ENCODE measurements at regions not wholly inside any gene's neighbourhood (a gene's known extent, or its start where the extent isn't known, plus 50 kb on each side); places are given as distances from the start of the nearest gene placed in this dataset.

DNA sequence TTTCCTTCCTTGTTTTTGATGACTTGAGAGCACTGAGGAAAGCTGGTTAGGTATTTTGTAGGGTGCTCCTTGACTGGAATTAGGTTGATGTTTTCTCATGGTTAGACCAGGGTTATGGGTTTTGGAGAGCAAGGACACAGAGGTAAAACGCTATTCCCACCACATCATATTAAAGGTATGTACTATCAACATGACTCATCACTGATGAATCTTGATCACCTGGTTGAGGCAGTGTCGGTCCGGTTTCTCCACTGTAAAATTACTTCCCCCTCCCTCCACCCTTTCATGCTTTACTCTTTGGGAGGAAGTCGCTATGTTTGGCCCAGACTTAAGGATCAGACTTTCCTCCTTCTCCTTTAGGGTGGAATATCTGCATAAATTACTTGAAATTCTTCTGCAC, 201.6 kb downstream of the EDEM1 start:
- H3K27me3 Mint-ChIP-seq (ENCODE audit: unreplicated experiment), result no peaks in the 10 kb centered on the region
- no peaks in the 10 kb centered on the region for H3K9me3 Mint-ChIP-seq (ENCODE audit: low read depth, unreplicated experiment)
- H3K4me1 Mint-ChIP-seq (ENCODE audit: low read depth, unreplicated experiment), result peaks cover 43% of the 10 kb centered on the region
- DNase-seq, result peak; percentile 78
- H3K4me3 Mint-ChIP-seq (ENCODE audit: low read depth, unreplicated experiment), result peak overlapping the region; percentile 24
- intact Hi-C loops (cut with micrococcal nuclease; ENCODE audit: unreplicated experiment), result loop anchor here (1.0 to 5.0 kb wide), 3 partner anchors 38 to 74 kb away; no protein-coding TSS in a partner anchor
- H3K36me3 Mint-ChIP-seq (ENCODE audit: insufficient read depth, unreplicated experiment), result peaks cover 8% of the 10 kb centered on the region
- peak overlapping the region; percentile 96 for H3K27ac Mint-ChIP-seq (ENCODE audit: unreplicated experiment)
- CTCF ChIA-PET, result interaction anchor here (0.7 kb wide), 1 partner anchor 67 kb away, joined by 6 read pairs; no protein-coding TSS in a partner anchor
- TF ChIP-seq, protein P1, sequence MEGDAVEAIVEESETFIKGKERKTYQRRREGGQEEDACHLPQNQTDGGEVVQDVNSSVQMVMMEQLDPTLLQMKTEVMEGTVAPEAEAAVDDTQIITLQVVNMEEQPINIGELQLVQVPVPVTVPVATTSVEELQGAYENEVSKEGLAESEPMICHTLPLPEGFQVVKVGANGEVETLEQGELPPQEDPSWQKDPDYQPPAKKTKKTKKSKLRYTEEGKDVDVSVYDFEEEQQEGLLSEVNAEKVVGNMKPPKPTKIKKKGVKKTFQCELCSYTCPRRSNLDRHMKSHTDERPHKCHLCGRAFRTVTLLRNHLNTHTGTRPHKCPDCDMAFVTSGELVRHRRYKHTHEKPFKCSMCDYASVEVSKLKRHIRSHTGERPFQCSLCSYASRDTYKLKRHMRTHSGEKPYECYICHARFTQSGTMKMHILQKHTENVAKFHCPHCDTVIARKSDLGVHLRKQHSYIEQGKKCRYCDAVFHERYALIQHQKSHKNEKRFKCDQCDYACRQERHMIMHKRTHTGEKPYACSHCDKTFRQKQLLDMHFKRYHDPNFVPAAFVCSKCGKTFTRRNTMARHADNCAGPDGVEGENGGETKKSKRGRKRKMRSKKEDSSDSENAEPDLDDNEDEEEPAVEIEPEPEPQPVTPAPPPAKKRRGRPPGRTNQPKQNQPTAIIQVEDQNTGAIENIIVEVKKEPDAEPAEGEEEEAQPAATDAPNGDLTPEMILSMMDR (IDR thresholded peaks at IDR 0.05; ENCODE audit: unreplicated experiment), result no peak
- BruUV-seq (replicated peaks), result no TSS peak

DNA sequence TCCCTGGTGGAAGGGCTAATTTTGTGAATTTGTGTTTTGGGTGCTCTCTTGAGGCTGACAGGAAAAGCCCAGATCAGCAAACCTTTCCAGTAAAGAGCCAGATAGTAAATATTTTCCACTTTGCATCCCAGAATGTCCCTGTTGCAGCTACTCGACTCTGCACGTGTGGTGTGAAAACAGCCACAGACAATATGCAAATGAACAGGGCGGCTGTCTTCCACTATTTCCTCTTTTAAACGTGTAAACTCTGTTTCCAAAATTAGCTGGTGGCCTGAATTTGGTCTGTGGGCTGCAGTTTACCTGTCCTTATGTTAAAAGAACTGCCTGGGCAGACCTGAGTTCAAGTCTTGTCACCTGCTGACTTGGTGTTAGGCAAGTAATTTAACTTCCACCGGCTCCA, 202.7 kb downstream of the EDEM1 start:
- Mint-ChIP-seq H3K9me3 (ENCODE audit: low read depth, unreplicated experiment) (no peaks in the 10 kb centered on the region), H3K4me3 (ENCODE audit: low read depth, unreplicated experiment) (no peak overlapping the region), H3K36me3 (ENCODE audit: insufficient read depth, unreplicated experiment) (peaks cover 8% of the 10 kb centered on the region), H3K27me3 (ENCODE audit: unreplicated experiment) (no peaks in the 10 kb centered on the region), H3K4me1 (ENCODE audit: low read depth, unreplicated experiment) (peaks cover 43% of the 10 kb centered on the region), H3K27ac (ENCODE audit: unreplicated experiment) (peak overlapping the region; percentile 96)
- TF ChIP-seq, protein P1 (IDR thresholded peaks at IDR 0.05; ENCODE audit: unreplicated experiment), result no peak
- no peak for DNase-seq
- no TSS peak for BruUV-seq (replicated peaks)
- intact Hi-C loops (cut with micrococcal nuclease; ENCODE audit: unreplicated experiment), result no loop called here
- CTCF ChIA-PET, result interaction anchor here (0.6 kb wide), 2 partner anchors 358 to 838 kb away, joined by 4 to 6 read pairs; no protein-coding TSS in a partner anchor

DNA sequence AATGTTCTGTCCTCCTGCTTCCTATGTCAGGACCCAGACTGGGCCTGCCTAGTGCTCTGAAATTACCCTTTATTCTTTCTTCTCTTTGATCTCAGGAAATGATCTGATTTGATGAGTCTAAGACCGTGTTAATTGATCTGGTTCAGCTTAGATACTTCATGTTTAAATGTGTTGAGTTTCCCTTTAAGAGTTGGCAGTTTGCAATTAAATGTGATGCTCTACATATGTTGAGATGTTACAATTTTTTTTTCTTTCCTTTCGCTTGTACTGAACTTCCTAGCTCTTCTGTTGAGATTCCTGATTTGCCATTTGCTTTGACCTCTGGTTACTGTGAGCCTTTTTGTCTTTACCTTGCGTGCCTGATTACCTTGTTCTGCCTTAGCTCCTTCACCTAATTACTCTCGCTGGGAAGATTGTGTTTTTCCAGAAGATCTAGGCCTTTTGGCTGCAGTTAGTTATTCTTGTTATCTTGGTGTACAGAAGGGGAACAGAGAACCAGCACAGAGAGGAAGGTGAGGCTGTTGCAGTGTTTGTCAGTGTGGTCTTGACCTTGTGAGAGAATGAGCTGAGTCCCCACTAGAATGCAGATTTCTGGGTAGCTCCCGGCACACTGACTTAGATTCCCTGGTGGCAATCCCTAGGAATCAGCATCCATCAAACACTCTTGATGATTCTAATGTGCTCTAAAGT, 203.6 kb downstream of the EDEM1 start:
- CTCF ChIA-PET, result no interaction called here
- intact Hi-C loops (cut with micrococcal nuclease; ENCODE audit: unreplicated experiment), result no loop called here
- peak overlapping the region; percentile 96 for H3K27ac Mint-ChIP-seq (ENCODE audit: unreplicated experiment)
- H3K4me3 Mint-ChIP-seq (ENCODE audit: low read depth, unreplicated experiment), result no peak overlapping the region
- peaks cover 43% of the 10 kb centered on the region for H3K4me1 Mint-ChIP-seq (ENCODE audit: low read depth, unreplicated experiment)
- DNase-seq, result no peak
- BruUV-seq (replicated peaks), result no TSS peak
- TF ChIP-seq, protein P1 (IDR thresholded peaks at IDR 0.05; ENCODE audit: unreplicated experiment), result no peak
- no peaks in the 10 kb centered on the region for H3K27me3 Mint-ChIP-seq (ENCODE audit: unreplicated experiment)
- no peaks in the 10 kb centered on the region for H3K9me3 Mint-ChIP-seq (ENCODE audit: low read depth, unreplicated experiment)
- peaks cover 8% of the 10 kb centered on the region for H3K36me3 Mint-ChIP-seq (ENCODE audit: insufficient read depth, unreplicated experiment)

DNA sequence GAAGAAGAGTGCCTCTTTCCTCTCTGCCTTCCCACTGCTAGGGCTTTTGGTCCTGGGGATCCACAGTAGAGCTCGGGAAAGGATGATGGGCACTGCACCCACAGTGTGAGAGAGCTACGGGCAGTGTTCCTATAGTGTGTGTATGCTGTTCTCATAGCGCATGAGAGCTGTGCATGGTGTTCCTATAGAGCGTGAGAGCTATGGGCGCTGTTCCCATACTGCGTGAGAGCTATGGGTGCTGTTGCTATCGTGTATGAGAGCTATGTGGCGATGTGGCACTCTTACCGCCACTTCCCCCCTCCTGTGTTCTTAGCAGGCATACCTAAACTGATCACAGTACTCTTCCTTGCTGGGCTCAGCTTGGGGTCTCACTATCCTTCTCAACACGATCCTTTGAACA, 213.5 kb downstream of the EDEM1 start:
- CTCF ChIA-PET, result no interaction called here
- intact Hi-C loops (cut with micrococcal nuclease; ENCODE audit: unreplicated experiment), result no loop called here
- no peak for DNase-seq

More for the DNA sequence above, 213.5 kb downstream of the EDEM1 start:
- Mint-ChIP-seq H3K4me3 (ENCODE audit: low read depth, unreplicated experiment) (no peak overlapping the region), H3K4me1 (ENCODE audit: low read depth, unreplicated experiment) (peaks cover 12% of the 10 kb centered on the region), H3K36me3 (ENCODE audit: insufficient read depth, unreplicated experiment) (no peaks in the 10 kb centered on the region), H3K27ac (ENCODE audit: unreplicated experiment) (no peak overlapping the region), H3K27me3 (ENCODE audit: unreplicated experiment) (no peaks in the 10 kb centered on the region), H3K9me3 (ENCODE audit: low read depth, unreplicated experiment) (no peaks in the 10 kb centered on the region)
- TF ChIP-seq, protein P1 (IDR thresholded peaks at IDR 0.05; ENCODE audit: unreplicated experiment), result no peak
- no TSS peak for BruUV-seq (replicated peaks)

All from Calu3 (cell line).